ENCODE measurements at regions not wholly inside any gene's neighbourhood (a gene's known extent, or its start where the extent isn't known, plus 50 kb on each side); places are given as distances from the start of the nearest gene placed in this dataset.

- TF ChIP-seq POLR2A (IDR thresholded peaks at IDR 0.05) (no peak), CTCF (IDR thresholded peaks at IDR 0.05) (no peak)
These were observed 237.5 kb upstream of the ECI2 start for GRCh38 chr6:4372866-4373265.

Measured in lower leg skin (tissue), 3 donors.